OCI-LY1 (cell line): ENCODE measurements at regions not wholly inside any gene's neighbourhood (a gene's known extent, or its start where the extent isn't known, plus 50 kb on each side); places are given as distances from the start of the nearest gene placed in this dataset.

Experiments
- CTCF ChIP-seq: fragments of 200-600 bp; sonication (generic), shearing (Covaris generic); IDR thresholded peaks from 2 replicates; pipeline ENCODE4 v1.5.1; 2017; ENCODE audit warnings: mild to moderate bottlenecking, antibody characterized with exemption, low read length, moderate library complexity, mixed read lengths
- EZH2 ChIP-seq: fragments of 200-600 bp; sonication (generic), shearing (Covaris generic); IDR thresholded peaks from 2 replicates; pipeline ENCODE4 v1.8.0; 2017; ENCODE audit warnings: borderline replicate concordance, mixed run types, mild to moderate bottlenecking, antibody characterized with exemption, low read length, moderate library complexity, mixed read lengths

DNA sequence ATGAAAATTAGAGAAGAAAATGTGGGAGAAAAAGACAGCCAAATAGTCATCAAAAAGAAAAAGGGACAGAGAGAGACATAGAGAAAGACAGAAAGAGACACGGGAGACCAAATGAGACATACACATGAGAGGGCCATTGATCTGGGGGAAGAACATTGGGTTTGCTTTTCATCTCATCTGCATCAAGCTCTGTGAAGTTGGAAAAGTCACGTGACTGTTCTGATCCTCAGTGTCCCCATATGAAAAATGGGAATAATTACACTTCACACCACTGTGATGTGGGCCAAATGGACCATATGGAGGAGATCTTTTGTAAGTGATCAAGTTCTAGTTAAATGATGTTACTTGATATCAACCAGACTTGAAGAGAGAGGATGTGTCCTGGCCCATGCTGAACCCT is 147.1 kb upstream of the NRXN3 start:
- no peak for TF ChIP-seq CTCF
- TF ChIP-seq EZH2, result no peak
